Epithelial cell of proximal tubule (primary cell): ENCODE measurements at regions not wholly inside any gene's neighbourhood (a gene's known extent, or its start where the extent isn't known, plus 50 kb on each side); places are given as distances from the start of the nearest gene placed in this dataset.

ENCODE experiments used
- DNase-seq: peaks from one replicate; pipeline ENCODE4 v3.0.0-alpha.2; 2011; ENCODE audit warnings: low read depth
- H3K4me3 ChIP-seq: 2 replicates; pipeline ENCODE4 v1.5.1; 2011; ENCODE audit warnings: low read depth, mild to moderate bottlenecking, low read length
- TF ChIP-seq, protein P1 (sequence below): conservative IDR thresholded peaks from 2 replicates; pipeline ENCODE4 v1.5.1; 2012; ENCODE audit warnings: low read depth, mild to moderate bottlenecking, low read length

DNA sequence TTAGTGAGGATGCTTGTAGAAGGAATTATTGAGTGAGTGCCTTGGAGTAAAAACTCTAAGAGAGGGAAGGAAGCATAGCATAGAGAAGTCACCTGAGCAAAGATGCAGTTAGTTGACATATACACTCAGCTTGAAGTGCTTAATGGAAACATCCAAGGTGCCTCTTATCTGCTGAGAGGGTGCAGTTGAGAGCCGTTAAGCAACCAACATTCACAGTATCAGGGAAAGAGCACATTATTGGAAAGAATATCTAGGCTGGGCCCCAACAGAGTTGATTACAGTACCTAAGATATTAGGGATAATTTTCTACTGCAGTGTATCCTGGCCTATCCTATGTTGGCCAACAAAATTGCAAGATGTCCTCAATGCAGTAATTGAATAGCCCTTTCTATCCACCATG lies 302.0 kb downstream of the ETV1 start:
- no peak overlapping the region for H3K4me3 ChIP-seq
- TF ChIP-seq, protein P1, sequence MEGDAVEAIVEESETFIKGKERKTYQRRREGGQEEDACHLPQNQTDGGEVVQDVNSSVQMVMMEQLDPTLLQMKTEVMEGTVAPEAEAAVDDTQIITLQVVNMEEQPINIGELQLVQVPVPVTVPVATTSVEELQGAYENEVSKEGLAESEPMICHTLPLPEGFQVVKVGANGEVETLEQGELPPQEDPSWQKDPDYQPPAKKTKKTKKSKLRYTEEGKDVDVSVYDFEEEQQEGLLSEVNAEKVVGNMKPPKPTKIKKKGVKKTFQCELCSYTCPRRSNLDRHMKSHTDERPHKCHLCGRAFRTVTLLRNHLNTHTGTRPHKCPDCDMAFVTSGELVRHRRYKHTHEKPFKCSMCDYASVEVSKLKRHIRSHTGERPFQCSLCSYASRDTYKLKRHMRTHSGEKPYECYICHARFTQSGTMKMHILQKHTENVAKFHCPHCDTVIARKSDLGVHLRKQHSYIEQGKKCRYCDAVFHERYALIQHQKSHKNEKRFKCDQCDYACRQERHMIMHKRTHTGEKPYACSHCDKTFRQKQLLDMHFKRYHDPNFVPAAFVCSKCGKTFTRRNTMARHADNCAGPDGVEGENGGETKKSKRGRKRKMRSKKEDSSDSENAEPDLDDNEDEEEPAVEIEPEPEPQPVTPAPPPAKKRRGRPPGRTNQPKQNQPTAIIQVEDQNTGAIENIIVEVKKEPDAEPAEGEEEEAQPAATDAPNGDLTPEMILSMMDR: no peak
- DNase-seq: no peak

GRCh38 chr7:13692548-13692947 lies 296.9 kb downstream of the ETV1 start:
- TF ChIP-seq, protein P1: no peak

GRCh38 chr7:13702251-13702650 lies 287.2 kb downstream of the ETV1 start:
- no peak overlapping the region for H3K4me3 ChIP-seq
- TF ChIP-seq, protein P1: no peak
- no peak for DNase-seq

More at GRCh38 chr7:13692548-13692947, 296.9 kb downstream of the ETV1 start:
- no peak overlapping the region for H3K4me3 ChIP-seq
- no peak for DNase-seq

DNA sequence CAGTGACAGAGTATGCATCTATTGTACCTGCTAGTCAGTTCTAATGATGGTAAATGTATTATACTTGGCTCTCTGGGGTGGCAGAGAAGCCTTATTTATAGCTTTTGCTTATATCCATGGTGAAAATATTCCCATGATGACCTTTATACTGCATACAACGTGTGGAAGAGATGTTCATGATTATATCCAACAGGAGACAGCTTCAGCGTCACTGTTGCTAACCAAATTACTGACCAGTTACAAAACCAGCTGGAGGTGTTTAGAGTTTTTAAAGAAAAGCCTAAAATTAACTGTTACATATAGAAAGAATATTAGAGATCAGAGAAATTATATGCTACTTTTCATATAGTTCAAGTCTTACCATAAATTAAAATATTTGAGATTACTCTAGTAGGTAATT lies 280.8 kb downstream of the ETV1 start:
- TF ChIP-seq, protein P1: no peak
- H3K4me3 ChIP-seq: no peak overlapping the region
- DNase-seq: no peak

DNA sequence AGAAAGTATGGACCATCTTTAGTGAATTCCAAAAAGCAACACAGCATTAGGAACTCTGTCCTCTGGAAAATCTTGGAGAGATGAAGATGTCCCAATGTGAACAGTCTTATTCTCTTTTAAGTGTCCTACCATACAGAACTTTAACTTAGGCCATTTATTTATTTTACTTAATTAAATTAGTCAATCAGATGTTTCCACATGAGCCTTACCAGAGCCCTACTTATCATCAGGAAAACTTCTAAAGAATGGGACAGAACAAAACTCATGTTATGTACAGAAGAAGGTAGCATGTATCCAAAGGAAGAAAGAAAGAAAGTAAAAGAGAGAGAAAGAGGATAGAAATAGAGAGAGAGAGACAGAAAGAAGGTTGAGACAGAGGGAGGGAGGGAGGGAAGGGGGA lies 276.4 kb downstream of the ETV1 start:
- TF ChIP-seq, protein P1: no peak
- no peak overlapping the region for H3K4me3 ChIP-seq
- no peak for DNase-seq

DNA sequence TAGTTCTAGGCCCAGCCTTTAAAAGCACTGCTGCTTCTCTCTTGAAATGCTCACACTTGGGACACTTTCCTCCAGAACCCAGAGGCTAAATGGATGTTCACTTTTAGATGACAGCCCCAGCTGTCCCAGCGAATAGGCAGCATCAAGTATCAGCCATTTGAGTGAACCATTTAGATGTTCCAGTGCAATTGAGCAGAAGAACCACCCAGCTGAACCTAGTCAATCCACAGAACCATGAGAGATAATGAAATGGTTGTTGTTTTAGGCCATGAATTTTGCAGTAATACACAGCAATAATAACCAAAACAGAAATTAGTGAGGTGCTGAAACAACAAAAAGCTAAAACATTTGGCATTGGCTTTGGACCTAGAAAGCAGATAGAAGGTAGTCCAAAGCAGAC lies 273.9 kb downstream of the ETV1 start:
- H3K4me3 ChIP-seq: no peak overlapping the region
- TF ChIP-seq, protein P1: no peak
- DNase-seq: no peak

GRCh38 chr7:13717031-13717430 lies 272.4 kb downstream of the ETV1 start:
- TF ChIP-seq, protein P1: no peak
- no peak overlapping the region for H3K4me3 ChIP-seq
- no peak for DNase-seq
